ENCODE measurements at regions not wholly inside any gene's neighbourhood (a gene's known extent, or its start where the extent isn't known, plus 50 kb on each side); places are given as distances from the start of the nearest gene placed in this dataset.

DNA sequence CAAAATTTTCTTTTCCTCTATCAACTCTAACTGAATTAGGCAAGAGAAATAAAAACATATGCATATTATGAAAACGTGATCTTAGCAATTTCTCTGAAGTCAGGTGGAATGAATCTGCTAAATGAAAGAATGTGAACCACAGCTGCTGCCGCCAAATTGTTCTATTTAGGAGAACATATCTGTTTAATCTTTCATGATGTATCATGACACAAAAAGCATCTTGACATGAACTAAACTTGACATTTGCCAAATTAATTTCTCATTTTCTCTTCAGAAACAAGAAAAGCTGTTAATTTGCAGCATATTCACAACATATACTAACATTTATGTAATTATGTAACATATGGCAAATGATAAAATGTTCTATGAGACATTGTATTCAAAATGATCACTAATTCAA lies 1237.9 kb downstream of the TECRL start:
- intact Hi-C loops (cut with DNase I), result no loop called here

DNA sequence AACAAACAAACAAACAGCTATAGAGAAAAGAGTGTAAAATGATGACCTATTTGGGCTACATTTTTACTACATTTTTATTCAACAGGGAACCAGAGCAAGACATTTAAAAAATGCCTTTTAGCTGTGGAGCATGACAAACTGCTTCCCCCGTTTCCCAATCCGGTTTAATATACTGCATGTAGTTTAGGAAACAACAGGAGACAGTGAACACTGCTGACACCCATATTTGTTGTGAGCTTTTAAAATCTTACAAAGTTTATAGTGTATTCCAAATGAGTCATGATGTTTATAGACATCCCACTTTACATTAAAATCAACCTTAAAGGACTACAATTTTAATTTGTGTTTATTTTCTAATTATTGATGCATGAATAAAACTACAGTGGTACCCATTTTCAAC lies 1238.3 kb downstream of the TECRL start:
- DNase-seq (no peak), ATAC-seq (no peak)
- Histone ChIP-seq H3K9me3 (peaks cover 0 to 10% of the 10 kb centered on the region in 2 donors), H3K36me3 (no peaks in the 10 kb centered on the region), H3K27ac (no peak overlapping the region), H3K4me1 (no peaks in the 10 kb centered on the region), H3K27me3 (no peaks in the 10 kb centered on the region), H3K4me3 (no peak overlapping the region)
- no peak for TF ChIP-seq CTCF (IDR thresholded peaks at IDR 0.05)
- intact Hi-C loops (cut with DNase I), result no loop called here

More for the DNA sequence above, 1237.9 kb downstream of the TECRL start:
- TF ChIP-seq CTCF (IDR thresholded peaks at IDR 0.05), result no peak
- ATAC-seq, result no peak
- no peaks in the 10 kb centered on the region for H3K27me3 ChIP-seq
- no peak for DNase-seq
- H3K27ac ChIP-seq, result no peak overlapping the region
- H3K4me3 ChIP-seq, result no peak overlapping the region
- H3K36me3 ChIP-seq, result no peaks in the 10 kb centered on the region
- peaks cover 0 to 10% of the 10 kb centered on the region in 2 donors for H3K9me3 ChIP-seq
- H3K4me1 ChIP-seq, result no peaks in the 10 kb centered on the region

- intact Hi-C loops (cut with DNase I), result no loop called here
Observed at GRCh38 chr4:63169836-63170235, 1239.4 kb downstream of the TECRL start.

DNA sequence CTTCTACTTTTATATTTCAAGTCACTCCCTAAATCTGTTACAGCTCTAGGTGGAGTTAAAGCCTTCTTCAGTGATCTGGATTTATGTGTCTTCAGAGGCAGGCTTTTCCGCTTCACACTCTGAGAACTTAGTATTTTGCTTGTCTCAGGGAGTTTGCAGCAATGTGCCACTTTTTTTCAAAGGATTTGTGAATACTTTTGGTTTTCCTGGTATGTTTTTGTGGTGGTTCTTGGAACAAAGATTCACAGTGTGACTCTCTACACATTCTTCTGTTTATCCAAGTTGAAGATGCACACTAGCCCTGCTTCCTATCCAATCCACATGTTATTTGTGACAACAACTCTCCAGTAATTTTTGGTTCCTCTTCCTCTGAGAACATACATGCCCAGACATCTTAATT lies 1253.7 kb downstream of the TECRL start:
- Histone ChIP-seq H3K27ac (no peak overlapping the region), H3K27me3 (no peaks in the 10 kb centered on the region), H3K9me3 (peaks cover 0 to 21% of the 10 kb centered on the region in 2 donors), H3K4me1 (no peaks in the 10 kb centered on the region), H3K4me3 (no peak overlapping the region), H3K36me3 (no peaks in the 10 kb centered on the region)
- no peak for DNase-seq
- intact Hi-C loops (cut with DNase I), result no loop called here
- TF ChIP-seq CTCF (IDR thresholded peaks at IDR 0.05), result no peak
- ATAC-seq, result no peak

More at GRCh38 chr4:63169836-63170235, 1239.4 kb downstream of the TECRL start:
- no peaks in the 10 kb centered on the region for H3K4me1 ChIP-seq
- ATAC-seq, result no peak
- H3K9me3 ChIP-seq, result peaks cover 0 to 13% of the 10 kb centered on the region in 2 donors
- H3K36me3 ChIP-seq, result no peaks in the 10 kb centered on the region
- H3K27me3 ChIP-seq, result no peaks in the 10 kb centered on the region
- no peak overlapping the region for H3K27ac ChIP-seq
- TF ChIP-seq CTCF (IDR thresholded peaks at IDR 0.05), result no peak
- no peak overlapping the region for H3K4me3 ChIP-seq
- no peak for DNase-seq

DNA sequence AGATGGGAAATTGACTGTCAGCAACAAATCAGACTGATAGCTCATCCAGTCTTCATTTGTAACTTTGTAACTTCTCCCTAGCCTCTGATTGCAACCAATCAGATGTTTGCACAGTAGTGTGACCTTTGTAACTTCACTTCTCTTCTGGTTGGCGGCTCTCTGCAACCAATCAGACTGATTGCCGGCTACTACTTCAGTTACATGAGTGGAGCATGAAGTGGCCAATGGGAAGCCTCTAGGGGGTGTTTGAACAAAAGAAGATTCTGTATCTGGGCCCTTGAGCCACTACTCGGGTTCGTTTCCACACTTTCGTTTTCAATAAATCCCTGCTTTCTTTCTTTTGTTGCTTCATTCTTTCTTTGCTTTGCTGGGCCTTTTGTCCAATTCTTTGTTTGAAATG lies 1285.8 kb downstream of the TECRL start:
- H3K4me1 ChIP-seq, result no peaks in the 10 kb centered on the region
- peaks cover 0 to 6% of the 10 kb centered on the region in 2 donors for H3K9me3 ChIP-seq
- no peak for TF ChIP-seq CTCF (IDR thresholded peaks at IDR 0.05)
- H3K36me3 ChIP-seq, result no peaks in the 10 kb centered on the region
- ATAC-seq (no peak), DNase-seq (no peak)
- no peaks in the 10 kb centered on the region for H3K27me3 ChIP-seq
- intact Hi-C loops (cut with DNase I), result no loop called here
- no peak overlapping the region for H3K27ac ChIP-seq
- no peak overlapping the region for H3K4me3 ChIP-seq
